HCT116 (cell line): ENCODE measurements at regions not wholly inside any gene's neighbourhood (a gene's known extent, or its start where the extent isn't known, plus 50 kb on each side); places are given as distances from the start of the nearest gene placed in this dataset.
"Not testable (repeated sequence)": the region's sequence is repeated elsewhere in the genome, so short reads cannot be mapped to it uniquely, and the experiment has no call there.

Experiments used
- ATAC-seq: fragments of 200-7000 bp; cut with Tn5 transposase; 2 replicates; pipeline ENCODE4 v1.9.1; 2020; ENCODE audit warnings: mild to moderate bottlenecking, moderate library complexity
- BruUV-seq: library from RNA; stranded (reverse); fragments of 400-500 nt; replicated peaks from 2 replicates; lab custom pipeline; 2021; lab: Mats Ljungman, UMichigan
- CTCF ChIA-PET: fragments of 300-600 bp; sonication (Branson Sonifier 250); formaldehyde crosslinking; loops from one replicate; lab custom pipeline; 2021; ENCODE audit warnings: antibody characterized with exemption; lab: Charles Lee
- POLR2A ChIA-PET: fragments of 300-600, 350-600 bp; sonication (Branson Sonifier 250); formaldehyde crosslinking; loops from one replicate; lab custom pipeline; 2021; ENCODE audit warnings: antibody characterized with exemption; lab: Charles Lee
- RAD21 ChIA-PET, 2 experiments: fragments of 300-600 bp; sonication (Branson Sonifier 250); formaldehyde crosslinking; loops; one replicate each; lab custom pipeline; 2023; ENCODE audit warnings: low total read pairs in 2 of 2; ENCODE audit not compliant: uncharacterized antibody in 2 of 2, unreplicated experiment in 2 of 2, low non-redundant PET in 1 of 2; lab: Charles Lee
- DNase-seq: peaks from one replicate; pipeline ENCODE4 v3.0.0-alpha.2; 2010; ENCODE audit warnings: low read depth, low spot score
- H2AFZ ChIP-seq: fragments of 200-600 bp; shearing (Covaris generic), sonication (generic); 2 replicates; pipeline ENCODE4 v1.6.1; 2017; ENCODE audit warnings: low read depth, mixed run types, mixed read lengths, antibody characterized with exemption, low read length; ENCODE audit not compliant: poor library complexity, severe bottlenecking
- H3K27ac ChIP-seq: 2 replicates; pipeline ENCODE4 v1.5.1; 2012; ENCODE audit warnings: low read depth, low read length
- H3K27me3 ChIP-seq: fragments of 200-600 bp; sonication (generic); 2 replicates; pipeline ENCODE4 v1.6.1; 2016; ENCODE audit warnings: mixed run types, low read length, mixed read lengths; ENCODE audit not compliant: insufficient read depth
- H3K36me3 ChIP-seq, 2 experiments: fragments of 200-500 bp in 1 of 2; fragments of 200-600 bp in 1 of 2; sonication (Bioruptor generic) in 1 of 2; sonication (generic) in 1 of 2; 2 replicates each; pipeline versions ENCODE4 v1.5.1 to v1.6.1; 2014 to 2016; ENCODE audit warnings: low read length in 2 of 2, inconsistent platforms in 1 of 2, mixed read lengths in 1 of 2, mixed run types in 1 of 2; ENCODE audit not compliant: insufficient read depth in 2 of 2, control insufficient read depth in 1 of 2
- H3K4me1 ChIP-seq, 2 experiments: fragments of 200-600 bp in 1 of 2; sonication (generic) in 1 of 2; 2 replicates each; pipeline versions ENCODE4 v1.5.1 to v1.6.1; 2012 to 2017; ENCODE audit warnings: low read length in 2 of 2, inconsistent platforms in 1 of 2, mild to moderate bottlenecking in 1 of 2, mixed read lengths in 1 of 2, mixed run types in 1 of 2, moderate library complexity in 1 of 2; ENCODE audit not compliant: insufficient read depth in 2 of 2, control insufficient read depth in 1 of 2
- H3K4me2 ChIP-seq: fragments of 200-600 bp; sonication (generic); 2 replicates; pipeline ENCODE4 v1.6.1; 2017; ENCODE audit warnings: mixed run types, low read length, mixed read lengths
- H3K4me3 ChIP-seq, 2 experiments: fragments of 200-600 bp in 1 of 2; sonication (generic) in 1 of 2; replicated peaks in 1 of 2; 2 replicates each; pipeline ENCODE4 v1.5.1; 2011 to 2016; ENCODE audit warnings: low read length in 2 of 2, control low read depth in 1 of 2, low read depth in 1 of 2, mild to moderate bottlenecking in 1 of 2, mixed read lengths in 1 of 2, mixed run types in 1 of 2
- H3K79me2 ChIP-seq: fragments of 200-600 bp; sonication (generic); 2 replicates; pipeline ENCODE4 v1.6.1; 2017; ENCODE audit warnings: mild to moderate bottlenecking, mixed run types, low read length, moderate library complexity, mixed read lengths; ENCODE audit not compliant: insufficient read depth
- H3K9ac ChIP-seq: fragments of 200-600 bp; sonication (generic); 2 replicates; pipeline ENCODE4 v1.6.1; 2016; ENCODE audit warnings: low read length, mixed read lengths
- H3K9me2 ChIP-seq: fragments of 200-600 bp; sonication (generic), shearing (Covaris generic); 2 replicates; pipeline ENCODE4 v1.6.1; 2017; ENCODE audit warnings: mixed run types, mild to moderate bottlenecking, moderate library complexity; ENCODE audit not compliant: insufficient read depth
- H3K9me3 ChIP-seq, 2 experiments: fragments of 200-500 bp in 1 of 2; fragments of 200-600 bp in 1 of 2; sonication (Bioruptor generic) in 1 of 2; sonication (generic) in 1 of 2; 2 replicates each; pipeline ENCODE4 v1.6.1; 2014 to 2017; ENCODE audit warnings: low read length in 2 of 2, mixed read lengths in 2 of 2, inconsistent platforms in 1 of 2, low read depth in 1 of 2, mild to moderate bottlenecking in 1 of 2, mixed run types in 1 of 2, moderate library complexity in 1 of 2; ENCODE audit not compliant: control insufficient read depth in 1 of 2, insufficient read depth in 1 of 2
- H4K20me1 ChIP-seq: fragments of 200-600 bp; sonication (generic), shearing (Covaris generic); 2 replicates; pipeline ENCODE4 v1.6.1; 2017; ENCODE audit warnings: mixed run types, mild to moderate bottlenecking, moderate library complexity; ENCODE audit not compliant: insufficient read depth
- EGR1 ChIP-seq: IDR thresholded peaks from 2 replicates; pipeline ENCODE4 v1.6.1; 2012; ENCODE audit warnings: low read depth
- EZH2 ChIP-seq: fragments of 200-600 bp; sonication (generic); IDR thresholded peaks from 2 replicates; pipeline ENCODE4 v1.6.1; 2017; ENCODE audit warnings: antibody characterized with exemption, mixed run types
- EZH2phosphoT487 ChIP-seq: fragments of 200-600 bp; IDR thresholded peaks from 2 replicates; pipeline ENCODE4 v1.6.1; 2018; ENCODE audit warnings: antibody characterized with exemption, borderline replicate concordance
- FOSL1 ChIP-seq: IDR thresholded peaks from 2 replicates; pipeline ENCODE4 v1.6.1; 2012; ENCODE audit warnings: low read depth
- MAX ChIP-seq: IDR thresholded peaks from 2 replicates; pipeline ENCODE4 v1.6.1; 2012
- POLR2AphosphoS5 ChIP-seq: IDR thresholded peaks from 2 replicates; pipeline ENCODE4 v1.6.1; 2011; ENCODE audit warnings: mild to moderate bottlenecking, low read depth, low read length, moderate library complexity
- ZBTB33 ChIP-seq: IDR thresholded peaks from 2 replicates; pipeline ENCODE4 v1.6.1; 2011; ENCODE audit warnings: mild to moderate bottlenecking, low read length, moderate library complexity; ENCODE audit not compliant: insufficient replicate concordance; ENCODE audit errors: extremely low read depth
- ZFX ChIP-seq: fragments of 450-650 bp; IDR thresholded peaks from 2 replicates; pipeline ENCODE4 v1.6.1; 2017
- intact Hi-C: fragments of 100-400 bp; cut with micrococcal nuclease; formaldehyde crosslinking; loops from 2 replicates; pipeline ENCODE4 v1.10.0; 2022

GRCh38 chrX:1105671-1106419, 106.6 kb downstream of the CRLF2 start:
- POLR2A ChIA-PET = no interaction called here
- intact Hi-C loops = no loop called here
- H3K4me3 ChIP-seq = no peak overlapping the region
- H2AFZ ChIP-seq = no peak overlapping the region
- RAD21 ChIA-PET = no interaction called here
- H3K79me2 ChIP-seq = no peaks in the 10 kb centered on the region
- DNase-seq (no peak), ATAC-seq (no peak)
- CTCF ChIA-PET = no interaction called here
- no TSS peak for BruUV-seq
- H3K36me3 ChIP-seq = no peaks in the 10 kb centered on the region
- no peaks in the 10 kb centered on the region for H3K4me1 ChIP-seq
- no peak overlapping the region for H3K9ac ChIP-seq
- no peak overlapping the region for H3K4me2 ChIP-seq
- no peaks in the 10 kb centered on the region for H4K20me1 ChIP-seq
- no peak overlapping the region for H3K27ac ChIP-seq
- H3K9me3 ChIP-seq = no peaks in the 10 kb centered on the region
- no peaks in the 10 kb centered on the region for H3K9me2 ChIP-seq
- H3K27me3 ChIP-seq = peaks cover under 1% of the 10 kb centered on the region; the same call in 1 of the 2 replicates
- no peak for TF ChIP-seq FOSL1
- no peak for TF ChIP-seq POLR2AphosphoS5
- TF ChIP-seq EZH2phosphoT487 = no peak
- TF ChIP-seq ZBTB33 = no peak
- no peak for TF ChIP-seq EGR1
- no peak for TF ChIP-seq ZFX
- TF ChIP-seq EZH2 = no peak
- TF ChIP-seq MAX = no peak

GRCh38 chrX:1105031-1105430, 107.4 kb downstream of the CRLF2 start:
- CTCF ChIA-PET, H4K20me1 ChIP-seq, H3K27me3 ChIP-seq: not testable (repeated sequence)

More at GRCh38 chrX:1105031-1105430, 107.4 kb downstream of the CRLF2 start:
- DNase-seq, H3K9me3 ChIP-seq, H3K4me2 ChIP-seq, H3K36me3 ChIP-seq, H3K9ac ChIP-seq, H2AFZ ChIP-seq, RAD21 ChIA-PET, H3K4me3 ChIP-seq, intact Hi-C loops, H3K4me1 ChIP-seq, H3K27ac ChIP-seq, BruUV-seq, H3K79me2 ChIP-seq, POLR2A ChIA-PET, H3K9me2 ChIP-seq, ATAC-seq: not testable (repeated sequence)
